Peyer's patch (tissue), 4 donors: ENCODE measurements at regions not wholly inside any gene's neighbourhood (a gene's known extent, or its start where the extent isn't known, plus 50 kb on each side); places are given as distances from the start of the nearest gene placed in this dataset.

Experiments used
- DNase-seq, 3 donors: peaks; one replicate each; pipeline ENCODE4 v3.0.0-alpha.2; 2017 to 2019
- H3K27ac ChIP-seq, 4 donors: fragments of 200-600 bp; sonication (generic); one replicate each; pipeline ENCODE4 v1.5.1; 2016 to 2019
- H3K27me3 ChIP-seq, 2 donors: fragments of 200-600 bp; sonication (generic); one replicate each; pipeline ENCODE4 v1.5.1; 2019
- H3K36me3 ChIP-seq, 3 donors: fragments of 200-600 bp; sonication (generic); one replicate each; pipeline ENCODE4 v1.5.1; 2016 to 2019
- H3K4me1 ChIP-seq, 4 donors: fragments of 200-600 bp; sonication (generic); one replicate each; pipeline ENCODE4 v1.5.1; 2016 to 2019
- H3K4me3 ChIP-seq, 4 donors: fragments of 200-600 bp; sonication (generic); 1 replicate in 3 of 4; 2 replicates in 1 of 4; pipeline ENCODE4 v1.5.1; 2016 to 2019; ENCODE audit warnings: mild to moderate bottlenecking in 1 of 4
- H3K9me3 ChIP-seq, 4 donors: fragments of 200-600 bp; sonication (generic); one replicate each; pipeline ENCODE4 v1.5.1; 2016 to 2019; ENCODE audit warnings: mild to moderate bottlenecking in 1 of 4
- POLR2A ChIP-seq, 2 donors: fragments of 450-650 bp; IDR thresholded peaks; one replicate each; pipeline ENCODE4 v1.5.1; 2017; ENCODE audit warnings: antibody characterized with exemption in 2 of 2, mild to moderate bottlenecking in 2 of 2, moderate library complexity in 2 of 2
- TF ChIP-seq, protein P1 (sequence below), 6 experiments: fragments of 450-650 bp in 4 of 6; fragments of 200-600 bp in 2 of 6; sonication (generic) in 1 of 6; IDR thresholded peaks; one replicate each; pipeline ENCODE4 v1.5.1; 2017 to 2019; ENCODE audit warnings: antibody characterized with exemption in 6 of 6, mild to moderate bottlenecking in 3 of 6, moderate library complexity in 1 of 6

DNA sequence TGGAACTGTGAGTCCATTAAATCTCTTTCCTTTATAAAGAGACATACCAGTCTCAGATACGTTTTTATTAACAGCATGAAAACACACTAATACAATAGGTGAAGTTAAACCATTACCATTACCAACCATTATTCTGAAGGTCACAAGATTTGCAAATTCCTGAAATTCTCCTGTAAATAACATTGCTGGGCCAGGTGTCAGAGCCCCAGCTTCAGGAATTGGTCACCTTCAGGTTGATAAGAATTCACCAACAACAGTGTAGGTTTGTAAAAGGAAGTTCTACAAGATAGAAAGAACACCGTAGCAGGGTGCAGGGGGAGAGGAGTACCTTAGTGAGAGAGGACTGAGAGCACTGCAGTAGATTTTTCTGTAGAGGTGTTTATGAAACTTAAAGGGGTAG, 644.3 kb downstream of the CDY2B start:
- H3K36me3 ChIP-seq: no peaks in the 10 kb centered on the region
- H3K4me1 ChIP-seq: no peaks in the 10 kb centered on the region
- no peaks in the 10 kb centered on the region for H3K9me3 ChIP-seq
- H3K27me3 ChIP-seq: no peaks in the 10 kb centered on the region
- no peak overlapping the region for H3K27ac ChIP-seq
- TF ChIP-seq POLR2A (IDR thresholded peaks at IDR 0.05): no peak
- TF ChIP-seq, protein P1, sequence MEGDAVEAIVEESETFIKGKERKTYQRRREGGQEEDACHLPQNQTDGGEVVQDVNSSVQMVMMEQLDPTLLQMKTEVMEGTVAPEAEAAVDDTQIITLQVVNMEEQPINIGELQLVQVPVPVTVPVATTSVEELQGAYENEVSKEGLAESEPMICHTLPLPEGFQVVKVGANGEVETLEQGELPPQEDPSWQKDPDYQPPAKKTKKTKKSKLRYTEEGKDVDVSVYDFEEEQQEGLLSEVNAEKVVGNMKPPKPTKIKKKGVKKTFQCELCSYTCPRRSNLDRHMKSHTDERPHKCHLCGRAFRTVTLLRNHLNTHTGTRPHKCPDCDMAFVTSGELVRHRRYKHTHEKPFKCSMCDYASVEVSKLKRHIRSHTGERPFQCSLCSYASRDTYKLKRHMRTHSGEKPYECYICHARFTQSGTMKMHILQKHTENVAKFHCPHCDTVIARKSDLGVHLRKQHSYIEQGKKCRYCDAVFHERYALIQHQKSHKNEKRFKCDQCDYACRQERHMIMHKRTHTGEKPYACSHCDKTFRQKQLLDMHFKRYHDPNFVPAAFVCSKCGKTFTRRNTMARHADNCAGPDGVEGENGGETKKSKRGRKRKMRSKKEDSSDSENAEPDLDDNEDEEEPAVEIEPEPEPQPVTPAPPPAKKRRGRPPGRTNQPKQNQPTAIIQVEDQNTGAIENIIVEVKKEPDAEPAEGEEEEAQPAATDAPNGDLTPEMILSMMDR (IDR thresholded peaks at IDR 0.05): no peak
- no peak for DNase-seq
- no peak overlapping the region for H3K4me3 ChIP-seq

DNA sequence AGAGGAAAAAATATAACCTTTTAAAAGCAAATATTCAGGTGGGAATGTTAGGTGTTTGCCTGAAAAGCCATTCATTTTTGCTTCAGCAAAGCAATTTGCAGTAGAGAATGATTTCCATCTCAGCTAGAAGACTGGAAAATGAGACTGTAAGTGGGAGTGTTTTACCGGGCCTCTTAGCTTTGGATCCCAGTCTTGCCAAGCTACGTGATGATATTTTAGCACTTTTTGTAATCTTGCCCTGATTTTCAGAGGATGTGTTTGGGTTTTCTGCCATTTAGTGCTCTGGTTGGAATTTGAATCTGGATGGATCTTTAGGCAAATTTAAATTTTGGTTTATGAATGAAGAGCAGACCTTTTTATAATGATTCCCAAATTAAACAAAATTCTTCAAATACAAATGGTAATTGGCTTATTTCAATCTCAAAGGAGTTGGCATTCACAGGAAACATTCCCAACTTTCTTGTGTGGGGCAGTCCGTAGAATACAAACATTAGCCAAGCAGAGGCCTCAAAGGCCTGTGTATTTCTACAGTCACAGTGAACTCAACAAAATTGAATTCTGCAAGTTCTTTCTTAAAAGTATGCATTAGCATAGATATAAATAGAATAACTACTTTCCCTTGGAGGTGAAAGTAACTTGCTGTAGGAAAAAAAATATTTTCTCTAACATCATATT, 646.4 kb downstream of the CDY2B start:
- H3K9me3 ChIP-seq: no peaks in the 10 kb centered on the region
- no peak for TF ChIP-seq POLR2A (IDR thresholded peaks at IDR 0.05)
- TF ChIP-seq, protein P1 (IDR thresholded peaks at IDR 0.05): no peak
- H3K4me3 ChIP-seq: no peak overlapping the region
- H3K36me3 ChIP-seq: no peaks in the 10 kb centered on the region
- no peaks in the 10 kb centered on the region for H3K4me1 ChIP-seq
- no peak for DNase-seq
- no peaks in the 10 kb centered on the region for H3K27me3 ChIP-seq
- no peak overlapping the region for H3K27ac ChIP-seq

DNA sequence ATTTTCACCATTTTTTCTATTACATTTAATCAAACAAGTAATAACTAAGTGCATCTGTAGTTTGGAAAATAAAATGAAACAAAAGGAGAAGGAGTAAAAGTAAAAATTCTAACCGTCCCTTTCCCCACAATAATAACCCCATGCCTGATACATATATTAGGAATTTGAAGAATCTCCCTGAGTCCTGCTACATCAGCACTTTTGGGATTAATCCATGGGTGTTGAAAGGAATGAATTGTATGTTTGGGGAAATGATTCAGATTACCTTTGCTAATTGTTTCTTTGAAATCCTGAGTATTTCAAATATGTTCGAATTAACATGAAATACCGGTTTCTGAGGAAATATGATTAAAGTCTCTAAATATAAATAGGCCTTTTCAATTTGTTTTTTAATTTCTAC, 648.0 kb downstream of the CDY2B start:
- DNase-seq: no peak

DNA sequence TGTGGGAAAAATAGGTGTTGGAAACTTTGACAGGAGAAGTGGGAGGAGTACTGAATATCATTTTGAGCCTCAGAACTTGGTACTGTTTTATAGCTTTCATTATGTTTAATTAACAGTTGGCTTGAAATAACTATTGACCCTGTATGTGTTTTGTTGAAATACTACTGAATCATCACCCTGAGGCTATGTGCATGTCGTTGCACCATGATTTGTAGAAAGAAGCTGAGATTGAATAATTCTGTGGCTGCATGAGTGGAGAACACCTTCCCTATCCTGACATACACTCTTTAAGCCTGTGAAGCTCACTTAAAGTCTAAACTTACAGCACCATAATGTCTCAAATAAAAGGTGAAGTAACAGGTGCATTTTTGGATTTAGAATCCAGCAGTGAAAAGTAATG, 656.5 kb downstream of the CDY2B start:
- Histone ChIP-seq H3K27me3 (no peaks in the 10 kb centered on the region), H3K27ac (no peak overlapping the region), H3K4me1 (no peaks in the 10 kb centered on the region), H3K4me3 (no peak overlapping the region), H3K36me3 (no peaks in the 10 kb centered on the region), H3K9me3 (no peaks in the 10 kb centered on the region)
- TF ChIP-seq, protein P1 (IDR thresholded peaks at IDR 0.05): no peak
- TF ChIP-seq POLR2A (IDR thresholded peaks at IDR 0.05): no peak
- no peak for DNase-seq

More for the DNA sequence above, 648.0 kb downstream of the CDY2B start:
- Histone ChIP-seq H3K27ac (no peak overlapping the region), H3K4me1 (no peaks in the 10 kb centered on the region), H3K9me3 (no peaks in the 10 kb centered on the region), H3K4me3 (no peak overlapping the region), H3K27me3 (no peaks in the 10 kb centered on the region), H3K36me3 (no peaks in the 10 kb centered on the region)
- TF ChIP-seq, protein P1 (IDR thresholded peaks at IDR 0.05): no peak
- no peak for TF ChIP-seq POLR2A (IDR thresholded peaks at IDR 0.05)

DNA sequence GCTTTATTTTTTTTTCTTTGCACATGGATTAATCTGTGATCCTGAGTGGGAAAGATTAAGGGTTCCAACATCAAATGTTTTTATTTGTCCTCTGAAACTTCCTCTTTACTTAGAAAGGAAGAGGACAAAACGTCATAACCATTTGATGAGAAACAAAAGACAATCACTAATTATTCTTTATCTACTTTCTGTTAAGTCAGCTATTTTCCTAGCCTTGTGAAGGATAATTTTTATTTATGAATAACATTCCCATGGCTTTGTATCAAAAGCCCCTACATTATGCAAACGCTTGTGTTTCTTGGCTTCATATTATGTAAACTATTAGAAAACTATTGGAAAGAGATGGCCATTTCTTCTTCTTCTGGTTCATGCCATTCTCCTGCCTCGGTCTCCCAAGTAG, 677.6 kb downstream of the CDY2B start:
- H3K27ac ChIP-seq: no peak overlapping the region
- H3K36me3 ChIP-seq: no peaks in the 10 kb centered on the region
- H3K4me3 ChIP-seq: no peak overlapping the region
- no peaks in the 10 kb centered on the region for H3K9me3 ChIP-seq
- DNase-seq: no peak
- TF ChIP-seq POLR2A (IDR thresholded peaks at IDR 0.05): no peak
- TF ChIP-seq, protein P1 (IDR thresholded peaks at IDR 0.05): no peak
- H3K4me1 ChIP-seq: no peaks in the 10 kb centered on the region
- no peaks in the 10 kb centered on the region for H3K27me3 ChIP-seq

DNA sequence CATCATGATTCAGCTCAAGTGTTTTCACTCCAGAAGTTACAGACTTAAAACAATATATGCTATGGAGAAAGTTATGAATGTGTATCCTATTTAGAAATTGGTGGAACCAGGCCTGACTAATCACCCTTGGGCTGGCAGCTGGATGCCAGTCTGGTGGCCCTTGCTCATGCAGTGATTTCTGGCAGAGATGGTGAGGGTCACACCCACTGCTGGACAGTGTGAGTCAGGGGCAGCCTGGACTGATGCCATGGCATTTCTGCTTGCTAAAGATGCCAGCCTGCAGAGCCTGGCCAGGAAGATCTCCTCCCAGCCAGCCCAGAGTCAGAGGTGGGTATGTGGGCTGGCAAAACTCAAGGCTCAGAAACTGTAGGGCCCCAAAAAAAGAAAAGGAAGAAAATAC, 695.7 kb downstream of the CDY2B start:
- Histone ChIP-seq H3K36me3 (no peaks in the 10 kb centered on the region), H3K4me1 (no peaks in the 10 kb centered on the region), H3K4me3 (no peak overlapping the region), H3K9me3 (no peaks in the 10 kb centered on the region), H3K27ac (no peak overlapping the region), H3K27me3 (no peaks in the 10 kb centered on the region)
- TF ChIP-seq, protein P1 (IDR thresholded peaks at IDR 0.05): no peak
- no peak for TF ChIP-seq POLR2A (IDR thresholded peaks at IDR 0.05)
- no peak for DNase-seq
